OCI-LY7 (cell line): ENCODE measurements at regions not wholly inside any gene's neighbourhood (a gene's known extent, or its start where the extent isn't known, plus 50 kb on each side); places are given as distances from the start of the nearest gene placed in this dataset.

Experiments used
- BruUV-seq: library from RNA; stranded (reverse); fragments of 400-500 nt; replicated peaks from 2 replicates; lab custom pipeline; 2021; lab: Mats Ljungman, UMichigan
- CTCF ChIA-PET: fragments of 300-600 bp; sonication (Branson Sonifier 250); formaldehyde crosslinking; loops from one replicate; lab custom pipeline; 2022; ENCODE audit warnings: antibody characterized with exemption; ENCODE audit not compliant: unreplicated experiment; lab: Charles Lee
- POLR2A ChIA-PET: fragments of 300-600 bp; sonication (Branson Sonifier 250); formaldehyde crosslinking; loops from one replicate; lab custom pipeline; 2022; ENCODE audit warnings: antibody characterized with exemption; lab: Charles Lee
- DNase-seq: peaks from one replicate; pipeline ENCODE4 v3.0.0-alpha.2; 2015; ENCODE audit warnings: low spot score
- H2AFZ ChIP-seq: fragments of 200-600 bp; sonication (generic), shearing (Covaris generic); 2 replicates; pipeline ENCODE4 v1.6.1; 2014; ENCODE audit warnings: mild to moderate bottlenecking, antibody characterized with exemption, low read length, moderate library complexity
- H3K27ac ChIP-seq: fragments of 200-600 bp; sonication (generic); 2 replicates; pipeline ENCODE4 v1.5.1; 2014; ENCODE audit warnings: mixed run types, low read depth, mild to moderate bottlenecking, moderate library complexity, low read length, inconsistent platforms; ENCODE audit not compliant: poor library complexity, severe bottlenecking
- H3K36me3 ChIP-seq: fragments of 200-600 bp; sonication (generic); 2 replicates; pipeline ENCODE4 v1.6.1; 2014; ENCODE audit warnings: mild to moderate bottlenecking, antibody characterized with exemption, low read length, moderate library complexity, mixed read lengths; ENCODE audit not compliant: insufficient read depth
- H3K4me1 ChIP-seq: fragments of 200-600 bp; sonication (generic); 2 replicates; pipeline ENCODE4 v1.5.1; 2014; ENCODE audit warnings: mild to moderate bottlenecking, low read length; ENCODE audit not compliant: insufficient read depth, poor library complexity, severe bottlenecking
- H3K4me2 ChIP-seq: fragments of 200-600 bp; sonication (generic); 2 replicates; pipeline ENCODE4 v1.6.1; 2014; ENCODE audit warnings: mild to moderate bottlenecking, low read length
- H3K4me3 ChIP-seq: fragments of 200-600 bp; sonication (generic); 2 replicates; pipeline ENCODE4 v1.5.1; 2014; ENCODE audit warnings: mild to moderate bottlenecking, low read depth, low read length; ENCODE audit not compliant: poor library complexity, severe bottlenecking
- H3K79me2 ChIP-seq: fragments of 200-600 bp; sonication (generic); 2 replicates; pipeline ENCODE4 v1.6.1; 2016; ENCODE audit warnings: low read depth, mild to moderate bottlenecking, low read length, moderate library complexity, mixed read lengths; ENCODE audit not compliant: insufficient read depth
- H3K9me2 ChIP-seq: fragments of 200-600 bp; sonication (generic); 2 replicates; pipeline ENCODE4 v1.6.1; 2016; ENCODE audit warnings: mild to moderate bottlenecking, low read length, mixed read lengths; ENCODE audit not compliant: insufficient read depth
- H3K9me3 ChIP-seq: fragments of 200-600 bp; sonication (generic); 2 replicates; pipeline ENCODE4 v1.6.1; 2014; ENCODE audit warnings: mild to moderate bottlenecking, mixed run types, low read length, mixed read lengths
- H4K20me1 ChIP-seq: fragments of 200-600 bp; sonication (generic); 2 replicates; pipeline ENCODE4 v1.6.1; 2014; ENCODE audit warnings: mild to moderate bottlenecking, antibody characterized with exemption, low read length, moderate library complexity, mixed read lengths; ENCODE audit not compliant: insufficient read depth
- EZH2phosphoT487 ChIP-seq: fragments of 200-600 bp; sonication (generic); IDR thresholded peaks from 2 replicates; pipeline ENCODE4 v1.6.1; 2018; ENCODE audit warnings: low read depth, borderline replicate concordance, mild to moderate bottlenecking, mixed run types, antibody characterized with exemption, low read length, moderate library complexity, mixed read lengths
- intact Hi-C: fragments of 100-400 bp; cut with micrococcal nuclease; formaldehyde crosslinking; loops from one replicate; pipeline ENCODE4 v1.10.0; 2022; ENCODE audit not compliant: unreplicated experiment
- TF ChIP-seq, protein P1 (sequence below): fragments of 200-600 bp; sonication (generic); conservative IDR thresholded peaks from 2 replicates; pipeline ENCODE4 v1.5.1; 2014; ENCODE audit warnings: mild to moderate bottlenecking, antibody characterized with exemption, low read length, moderate library complexity, mixed read lengths

DNA sequence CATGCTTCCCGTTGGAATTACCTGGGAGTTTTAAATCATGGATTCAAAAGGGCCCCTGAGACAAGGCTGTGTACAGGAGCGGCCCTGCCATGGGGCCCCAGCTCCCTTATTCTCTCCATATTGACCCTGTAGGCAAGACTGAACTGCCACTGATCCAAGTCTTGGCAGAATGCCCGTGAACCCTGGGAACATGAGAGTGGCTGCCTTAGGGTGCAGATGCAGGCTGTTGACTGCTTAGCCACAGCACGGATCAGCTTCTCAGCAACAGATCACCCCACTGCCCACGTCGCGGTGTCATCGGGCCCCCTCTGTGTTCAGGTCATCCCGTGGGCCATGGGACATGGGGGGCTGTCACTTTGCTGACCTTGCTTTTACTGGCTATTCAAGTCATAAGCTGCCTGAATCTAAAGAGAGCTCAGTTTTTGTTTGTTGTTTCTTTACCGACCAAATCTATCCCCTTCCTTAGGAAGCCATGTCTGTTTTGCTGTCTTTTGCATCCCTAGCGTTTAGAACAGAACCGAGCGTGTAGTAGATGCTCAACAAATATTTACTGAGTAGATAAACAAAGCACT lies 83.4 kb downstream of the MATN1 start:
- POLR2A ChIA-PET = no interaction called here
- H2AFZ ChIP-seq = no peak overlapping the region
- intact Hi-C loops = no loop called here
- no peak for DNase-seq
- no peaks in the 10 kb centered on the region for H4K20me1 ChIP-seq
- no TSS peak for BruUV-seq
- no peaks in the 10 kb centered on the region for H3K4me1 ChIP-seq
- TF ChIP-seq, protein P1, sequence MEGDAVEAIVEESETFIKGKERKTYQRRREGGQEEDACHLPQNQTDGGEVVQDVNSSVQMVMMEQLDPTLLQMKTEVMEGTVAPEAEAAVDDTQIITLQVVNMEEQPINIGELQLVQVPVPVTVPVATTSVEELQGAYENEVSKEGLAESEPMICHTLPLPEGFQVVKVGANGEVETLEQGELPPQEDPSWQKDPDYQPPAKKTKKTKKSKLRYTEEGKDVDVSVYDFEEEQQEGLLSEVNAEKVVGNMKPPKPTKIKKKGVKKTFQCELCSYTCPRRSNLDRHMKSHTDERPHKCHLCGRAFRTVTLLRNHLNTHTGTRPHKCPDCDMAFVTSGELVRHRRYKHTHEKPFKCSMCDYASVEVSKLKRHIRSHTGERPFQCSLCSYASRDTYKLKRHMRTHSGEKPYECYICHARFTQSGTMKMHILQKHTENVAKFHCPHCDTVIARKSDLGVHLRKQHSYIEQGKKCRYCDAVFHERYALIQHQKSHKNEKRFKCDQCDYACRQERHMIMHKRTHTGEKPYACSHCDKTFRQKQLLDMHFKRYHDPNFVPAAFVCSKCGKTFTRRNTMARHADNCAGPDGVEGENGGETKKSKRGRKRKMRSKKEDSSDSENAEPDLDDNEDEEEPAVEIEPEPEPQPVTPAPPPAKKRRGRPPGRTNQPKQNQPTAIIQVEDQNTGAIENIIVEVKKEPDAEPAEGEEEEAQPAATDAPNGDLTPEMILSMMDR = no peak
- no peak for TF ChIP-seq EZH2phosphoT487
- no peaks in the 10 kb centered on the region for H3K79me2 ChIP-seq
- H3K9me2 ChIP-seq = no peaks in the 10 kb centered on the region
- CTCF ChIA-PET = no interaction called here
- no peaks in the 10 kb centered on the region for H3K36me3 ChIP-seq
- no peak overlapping the region for H3K4me3 ChIP-seq
- H3K9me3 ChIP-seq = no peaks in the 10 kb centered on the region
- no peak overlapping the region for H3K27ac ChIP-seq
- no peak overlapping the region for H3K4me2 ChIP-seq

DNA sequence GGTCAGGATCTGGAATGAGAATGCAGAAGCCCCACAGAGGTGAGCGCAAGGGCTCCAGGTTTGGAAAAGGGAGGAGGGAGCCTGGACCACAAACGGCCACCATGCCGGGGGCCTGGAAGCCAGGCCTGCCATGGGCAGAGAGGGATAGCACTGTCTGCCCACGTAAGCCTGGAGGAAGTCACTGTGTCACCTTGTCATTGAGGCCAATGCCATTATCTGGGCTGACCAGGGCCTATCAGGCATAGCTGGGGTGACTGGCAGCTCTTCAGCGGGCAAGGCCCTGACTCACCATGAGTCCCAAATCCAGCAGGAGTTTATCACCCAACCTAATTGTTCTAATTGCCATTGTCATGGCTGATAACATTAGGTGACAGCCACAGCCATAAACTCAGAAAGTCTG lies 84.6 kb downstream of the MATN1 start:
- no peak for DNase-seq
- TF ChIP-seq, protein P1 = no peak
- no peak for TF ChIP-seq EZH2phosphoT487
- H3K4me1 ChIP-seq = no peaks in the 10 kb centered on the region

DNA sequence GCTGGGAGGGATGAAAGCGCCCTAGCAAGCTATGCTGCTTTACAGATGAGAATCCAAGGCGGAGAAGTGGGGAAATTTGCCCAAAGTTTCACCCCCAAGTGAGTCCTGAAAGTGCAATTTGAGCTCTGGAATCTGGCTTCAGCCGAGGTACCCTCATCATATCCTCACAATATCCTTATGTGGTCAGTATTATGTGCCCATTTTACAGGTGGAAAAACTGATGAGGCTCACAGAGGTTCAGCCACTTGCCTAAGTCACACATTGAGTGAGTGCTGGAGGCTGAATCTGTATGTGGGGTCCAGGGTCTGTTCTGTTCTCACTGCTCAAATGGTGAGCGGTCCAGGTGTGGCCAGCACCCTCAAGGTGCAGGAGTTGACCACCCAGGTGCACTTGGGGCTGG lies 85.3 kb downstream of the MATN1 start:
- H3K36me3 ChIP-seq = no peaks in the 10 kb centered on the region
- no peaks in the 10 kb centered on the region for H3K9me2 ChIP-seq
- H3K27ac ChIP-seq = no peak overlapping the region
- no peaks in the 10 kb centered on the region for H3K9me3 ChIP-seq
- no peak overlapping the region for H3K4me2 ChIP-seq
- intact Hi-C loops = no loop called here
- no peak for DNase-seq
- H3K4me3 ChIP-seq = no peak overlapping the region
- H3K4me1 ChIP-seq = no peaks in the 10 kb centered on the region
- no TSS peak for BruUV-seq
- TF ChIP-seq, protein P1 = no peak
- no peak for TF ChIP-seq EZH2phosphoT487
- CTCF ChIA-PET = no interaction called here
- no peaks in the 10 kb centered on the region for H3K79me2 ChIP-seq
- no peaks in the 10 kb centered on the region for H4K20me1 ChIP-seq
- POLR2A ChIA-PET = no interaction called here
- H2AFZ ChIP-seq = no peak overlapping the region

More for the DNA sequence above, 84.6 kb downstream of the MATN1 start:
- intact Hi-C loops = no loop called here
- ChIA-PET POLR2A (no interaction called here), CTCF (no interaction called here)
- Histone ChIP-seq H3K9me2 (no peaks in the 10 kb centered on the region), H3K4me2 (no peak overlapping the region), H3K4me3 (no peak overlapping the region), H2AFZ (no peak overlapping the region), H3K27ac (no peak overlapping the region), H3K36me3 (no peaks in the 10 kb centered on the region), H3K9me3 (no peaks in the 10 kb centered on the region), H3K79me2 (no peaks in the 10 kb centered on the region), H4K20me1 (no peaks in the 10 kb centered on the region)
- no TSS peak for BruUV-seq
